ENCODE measurements at regions not wholly inside any gene's neighbourhood (a gene's known extent, or its start where the extent isn't known, plus 50 kb on each side); places are given as distances from the start of the nearest gene placed in this dataset.
"Not testable (repeated sequence)": the region's sequence is repeated elsewhere in the genome, so short reads cannot be mapped to it uniquely, and the experiment has no call there.

GRCh38 chr7:68699090-68699711 lies 899.1 kb upstream of the AUTS2 start:
- H3K27ac ChIP-seq (ENCODE audit: low read length), result no peak overlapping the region
- H3K9ac ChIP-seq (ENCODE audit: low read depth, low read length), result no peak overlapping the region
- no peaks in the 10 kb centered on the region for H3K36me3 ChIP-seq (ENCODE audit: insufficient read depth, low read depth, low read length)
- H3K4me3 ChIP-seq (ENCODE audit: low read length), result no peak overlapping the region
- H3K27me3 ChIP-seq (ENCODE audit: insufficient read depth, low read length), result no peaks in the 10 kb centered on the region
- H3K4me1 ChIP-seq (ENCODE audit: insufficient read depth, low read length), result 0 out of 2 replicates have a peak, but pooled peaks cover 5% of the 10 kb centered on the region
- H3K9me3 ChIP-seq (ENCODE audit: insufficient read depth, low read depth, low read length), result no peaks in the 10 kb centered on the region

GRCh38 chr7:68700414-68700813 lies 897.9 kb upstream of the AUTS2 start:
- Histone ChIP-seq H3K27ac (ENCODE audit: low read length) (no peak overlapping the region), H3K36me3 (ENCODE audit: insufficient read depth, low read depth, low read length) (no peaks in the 10 kb centered on the region), H3K9me3 (ENCODE audit: insufficient read depth, low read depth, low read length) (no peaks in the 10 kb centered on the region), H3K9ac (ENCODE audit: low read depth, low read length) (no peak overlapping the region), H3K4me3 (ENCODE audit: low read length) (no peak overlapping the region), H3K4me1 (ENCODE audit: insufficient read depth, low read length) (0 out of 2 replicates have a peak, but pooled peaks cover 5% of the 10 kb centered on the region), H3K27me3 (ENCODE audit: insufficient read depth, low read length) (no peaks in the 10 kb centered on the region)

- H3K4me1 ChIP-seq (ENCODE audit: insufficient read depth, low read length), result no peaks in the 10 kb centered on the region
- H3K9ac ChIP-seq (ENCODE audit: low read depth, low read length), result no peak overlapping the region
- H3K27me3 ChIP-seq (ENCODE audit: insufficient read depth, low read length), result no peaks in the 10 kb centered on the region
- peaks cover 3% of the 10 kb centered on the region; the same call in 1 of the 2 replicates for H3K9me3 ChIP-seq (ENCODE audit: insufficient read depth, low read depth, low read length)
- no peak overlapping the region for H3K4me3 ChIP-seq (ENCODE audit: low read length)
- no peaks in the 10 kb centered on the region for H3K36me3 ChIP-seq (ENCODE audit: insufficient read depth, low read depth, low read length)
- H3K27ac ChIP-seq (ENCODE audit: low read length), result no peak overlapping the region
Measured at GRCh38 chr7:68706291-68706690, 892.0 kb upstream of the AUTS2 start.

GRCh38 chr7:68707159-68707558 lies 891.1 kb upstream of the AUTS2 start:
- Histone ChIP-seq H3K9ac (ENCODE audit: low read depth, low read length) (no peak overlapping the region), H3K9me3 (ENCODE audit: insufficient read depth, low read depth, low read length) (peaks cover 3% of the 10 kb centered on the region; the same call in 1 of the 2 replicates), H3K27ac (ENCODE audit: low read length) (no peak overlapping the region), H3K36me3 (ENCODE audit: insufficient read depth, low read depth, low read length) (no peaks in the 10 kb centered on the region), H3K27me3 (ENCODE audit: insufficient read depth, low read length) (no peaks in the 10 kb centered on the region), H3K4me1 (ENCODE audit: insufficient read depth, low read length) (no peaks in the 10 kb centered on the region), H3K4me3 (ENCODE audit: low read length) (no peak overlapping the region)

GRCh38 chr7:68707958-68708357 lies 890.3 kb upstream of the AUTS2 start:
- no peak overlapping the region for H3K27ac ChIP-seq (ENCODE audit: low read length)

GRCh38 chr7:68712956-68713495 lies 885.2 kb upstream of the AUTS2 start:
- no peaks in the 10 kb centered on the region for H3K36me3 ChIP-seq (ENCODE audit: insufficient read depth, low read depth, low read length)
- H3K9me3 ChIP-seq (ENCODE audit: insufficient read depth, low read depth, low read length), result peaks cover 3% of the 10 kb centered on the region; the same call in 1 of the 2 replicates
- H3K27ac ChIP-seq (ENCODE audit: low read length), result no peak overlapping the region
- no peaks in the 10 kb centered on the region for H3K4me1 ChIP-seq (ENCODE audit: insufficient read depth, low read length)
- H3K4me3 ChIP-seq (ENCODE audit: low read length), result no peak overlapping the region
- no peaks in the 10 kb centered on the region for H3K27me3 ChIP-seq (ENCODE audit: insufficient read depth, low read length)
- no peak overlapping the region for H3K9ac ChIP-seq (ENCODE audit: low read depth, low read length)

More at GRCh38 chr7:68707958-68708357, 890.3 kb upstream of the AUTS2 start:
- no peaks in the 10 kb centered on the region for H3K27me3 ChIP-seq (ENCODE audit: insufficient read depth, low read length)
- H3K36me3 ChIP-seq (ENCODE audit: insufficient read depth, low read depth, low read length), result no peaks in the 10 kb centered on the region
- H3K4me3 ChIP-seq (ENCODE audit: low read length), result no peak overlapping the region
- H3K4me1 ChIP-seq (ENCODE audit: insufficient read depth, low read length), result no peaks in the 10 kb centered on the region
- H3K9me3 ChIP-seq (ENCODE audit: insufficient read depth, low read depth, low read length), result peaks cover 3% of the 10 kb centered on the region; the same call in 1 of the 2 replicates
- H3K9ac ChIP-seq (ENCODE audit: low read depth, low read length), result no peak overlapping the region

GRCh38 chr7:68714135-68714534 lies 884.1 kb upstream of the AUTS2 start:
- not testable (repeated sequence) for H3K9me3 ChIP-seq (ENCODE audit: insufficient read depth, low read depth, low read length); H3K4me1 ChIP-seq (ENCODE audit: insufficient read depth, low read length); H3K27me3 ChIP-seq (ENCODE audit: insufficient read depth, low read length); H3K36me3 ChIP-seq (ENCODE audit: insufficient read depth, low read depth, low read length); H3K9ac ChIP-seq (ENCODE audit: low read depth, low read length); H3K4me3 ChIP-seq (ENCODE audit: low read length); H3K27ac ChIP-seq (ENCODE audit: low read length)

- Histone ChIP-seq H3K9ac (ENCODE audit: low read depth, low read length) (no peak overlapping the region), H3K27ac (ENCODE audit: low read length) (no peak overlapping the region), H3K9me3 (ENCODE audit: insufficient read depth, low read depth, low read length) (no peaks in the 10 kb centered on the region), H3K4me1 (ENCODE audit: insufficient read depth, low read length) (no peaks in the 10 kb centered on the region), H3K27me3 (ENCODE audit: insufficient read depth, low read length) (no peaks in the 10 kb centered on the region), H3K4me3 (ENCODE audit: low read length) (no peak overlapping the region), H3K36me3 (ENCODE audit: insufficient read depth, low read depth, low read length) (no peaks in the 10 kb centered on the region)
Measured at GRCh38 chr7:68715907-68716306, 882.4 kb upstream of the AUTS2 start.

- Histone ChIP-seq H3K27me3 (ENCODE audit: insufficient read depth, low read length) (no peaks in the 10 kb centered on the region), H3K9ac (ENCODE audit: low read depth, low read length) (no peak overlapping the region), H3K27ac (ENCODE audit: low read length) (no peak overlapping the region), H3K36me3 (ENCODE audit: insufficient read depth, low read depth, low read length) (no peaks in the 10 kb centered on the region), H3K4me1 (ENCODE audit: insufficient read depth, low read length) (no peaks in the 10 kb centered on the region), H3K4me3 (ENCODE audit: low read length) (no peak overlapping the region), H3K9me3 (ENCODE audit: insufficient read depth, low read depth, low read length) (no peaks in the 10 kb centered on the region)
Measured at GRCh38 chr7:68717176-68717575, 881.1 kb upstream of the AUTS2 start.

GRCh38 chr7:68718097-68718551 lies 880.2 kb upstream of the AUTS2 start:
- Histone ChIP-seq H3K36me3 (ENCODE audit: insufficient read depth, low read depth, low read length) (no peaks in the 10 kb centered on the region), H3K9ac (ENCODE audit: low read depth, low read length) (no peak overlapping the region), H3K4me3 (ENCODE audit: low read length) (no peak overlapping the region), H3K4me1 (ENCODE audit: insufficient read depth, low read length) (no peaks in the 10 kb centered on the region), H3K27me3 (ENCODE audit: insufficient read depth, low read length) (no peaks in the 10 kb centered on the region), H3K9me3 (ENCODE audit: insufficient read depth, low read depth, low read length) (no peaks in the 10 kb centered on the region), H3K27ac (ENCODE audit: low read length) (no peak overlapping the region)

GRCh38 chr7:68720697-68721096 lies 877.6 kb upstream of the AUTS2 start:
- H3K4me3 ChIP-seq (ENCODE audit: low read length), result no peak overlapping the region
- H3K27me3 ChIP-seq (ENCODE audit: insufficient read depth, low read length), result no peaks in the 10 kb centered on the region
- H3K9ac ChIP-seq (ENCODE audit: low read depth, low read length), result no peak overlapping the region
- H3K36me3 ChIP-seq (ENCODE audit: insufficient read depth, low read depth, low read length), result no peaks in the 10 kb centered on the region
- H3K9me3 ChIP-seq (ENCODE audit: insufficient read depth, low read depth, low read length), result no peaks in the 10 kb centered on the region
- H3K4me1 ChIP-seq (ENCODE audit: insufficient read depth, low read length), result no peaks in the 10 kb centered on the region
- no peak overlapping the region for H3K27ac ChIP-seq (ENCODE audit: low read length)

GRCh38 chr7:68722044-68722443 lies 876.2 kb upstream of the AUTS2 start:
- Histone ChIP-seq H3K27ac (ENCODE audit: low read length) (no peak overlapping the region), H3K4me3 (ENCODE audit: low read length) (no peak overlapping the region)

More at GRCh38 chr7:68722044-68722443, 876.2 kb upstream of the AUTS2 start:
- Histone ChIP-seq H3K27me3 (ENCODE audit: insufficient read depth, low read length) (no peaks in the 10 kb centered on the region), H3K36me3 (ENCODE audit: insufficient read depth, low read depth, low read length) (no peaks in the 10 kb centered on the region), H3K9me3 (ENCODE audit: insufficient read depth, low read depth, low read length) (no peaks in the 10 kb centered on the region), H3K4me1 (ENCODE audit: insufficient read depth, low read length) (no peaks in the 10 kb centered on the region), H3K9ac (ENCODE audit: low read depth, low read length) (no peak overlapping the region)

Data from iPS-20b (cell line).